Caki2 (cell line): ENCODE measurements at regions not wholly inside any gene's neighbourhood (a gene's known extent, or its start where the extent isn't known, plus 50 kb on each side); places are given as distances from the start of the nearest gene placed in this dataset.

Source experiments
- DNase-seq: peaks from one replicate; pipeline ENCODE4 v3.0.0-alpha.2; 2015; ENCODE audit warnings: low read depth
- in situ Hi-C: cut with HindIII; loops from 2 replicates; pipeline ENCODE4 v1.10.0; 2016; ENCODE audit warnings: low sequenced_read_pairs, low pct_unique_long_range_greater_than_20kb, mixed read lengths

DNA sequence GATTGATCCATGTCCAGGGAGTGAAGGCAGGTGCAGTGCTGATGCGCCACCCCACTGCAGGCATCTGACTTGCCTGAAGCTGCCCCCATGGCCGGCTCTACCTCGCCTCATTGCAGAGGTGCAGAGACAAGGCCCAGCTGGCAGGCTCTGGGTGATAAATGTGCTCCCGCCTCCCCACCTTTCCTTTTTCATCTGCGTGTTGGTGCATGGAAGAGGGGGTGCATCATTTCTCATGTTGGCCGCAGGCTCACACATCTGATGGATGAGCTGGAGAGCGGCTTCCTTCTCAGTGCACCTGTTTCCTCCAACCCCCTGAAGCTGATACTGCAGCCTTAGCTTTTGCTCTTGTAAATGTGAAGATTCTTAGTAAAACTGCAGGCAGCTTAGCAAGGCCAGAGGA is 306.0 kb upstream of the KAZN start:
- in situ Hi-C loops: no loop called here
- no peak for DNase-seq

DNA sequence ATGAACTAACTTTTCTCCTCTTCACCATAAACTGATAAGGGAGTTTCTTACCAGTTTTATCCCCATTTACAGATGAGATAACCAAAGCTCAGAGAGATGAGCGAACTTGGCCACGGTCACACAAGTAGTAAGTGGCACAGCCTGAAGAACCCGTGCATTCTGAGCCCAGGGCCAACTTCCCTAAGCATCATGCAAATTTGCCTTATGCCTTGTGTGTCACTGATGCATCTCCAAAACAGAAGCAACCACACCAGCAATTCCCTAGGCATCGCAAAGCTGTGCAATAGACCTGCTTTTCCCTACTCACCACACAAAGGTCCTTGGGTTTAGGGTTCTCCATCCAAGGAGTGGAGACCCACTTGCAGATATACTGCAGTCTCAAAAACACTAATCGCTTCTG is 304.5 kb upstream of the KAZN start:
- in situ Hi-C loops: no loop called here
- no peak for DNase-seq

DNA sequence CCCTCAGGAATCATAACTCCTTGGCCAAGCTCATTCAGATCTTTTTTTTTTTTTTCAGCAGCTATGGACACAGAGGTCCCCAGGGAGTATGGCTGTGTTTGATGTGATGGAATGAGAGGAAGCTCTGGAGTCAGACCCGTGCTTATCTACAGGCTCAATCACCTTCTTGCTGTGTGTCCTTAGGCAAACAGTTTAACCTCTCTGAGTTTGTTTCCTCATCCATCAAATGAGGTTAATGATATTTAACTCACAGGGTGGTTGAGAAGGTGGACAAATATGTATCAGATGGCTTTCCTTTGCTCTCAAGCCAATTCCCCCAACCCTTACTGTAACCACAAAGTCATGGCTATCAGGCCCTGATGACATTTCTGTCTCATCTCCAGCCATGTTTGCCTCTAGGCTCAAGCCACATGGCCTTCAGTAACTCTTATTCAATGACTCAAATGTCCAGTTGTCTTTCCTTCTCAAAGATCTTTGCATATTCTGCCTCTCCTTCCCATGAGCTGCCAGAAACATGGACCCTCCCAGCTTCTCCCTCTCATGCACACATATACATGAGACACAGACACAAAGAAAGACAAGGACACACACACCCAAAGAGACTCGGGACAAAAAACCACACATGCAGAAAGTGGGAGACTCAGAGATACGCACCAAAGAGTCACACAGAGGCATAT is 303.5 kb upstream of the KAZN start:
- in situ Hi-C loops: no loop called here

GRCh38 chr1:14296795-14297194 is 301.7 kb upstream of the KAZN start:
- in situ Hi-C loops: no loop called here
- DNase-seq: peak; percentile 6

More for the DNA sequence above, 303.5 kb upstream of the KAZN start:
- no peak for DNase-seq

- in situ Hi-C loops: no loop called here
- no peak for DNase-seq
These were observed 301.1 kb upstream of the KAZN start for GRCh38 chr1:14297356-14297755.

DNA sequence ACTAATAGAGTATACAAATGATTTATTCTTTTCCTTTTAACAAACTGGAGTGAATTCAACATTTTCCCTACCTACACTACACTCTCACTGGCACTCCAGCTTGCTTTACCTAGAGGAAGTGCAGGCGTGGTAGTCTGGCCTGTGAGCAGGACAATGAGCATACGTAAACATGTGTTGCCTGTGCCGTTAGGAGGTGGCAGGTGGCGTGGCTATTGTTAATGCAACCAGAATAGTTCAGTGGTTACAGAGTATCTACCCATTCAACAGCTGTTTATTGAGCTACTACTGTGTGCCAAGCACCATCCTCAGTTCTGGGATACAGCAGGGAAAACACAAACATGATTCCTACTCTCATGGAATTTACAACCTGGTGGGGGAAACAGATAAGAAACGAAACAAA is 299.7 kb upstream of the KAZN start:
- DNase-seq: no peak

GRCh38 chr1:14300991-14301703 is 297.3 kb upstream of the KAZN start:
- DNase-seq: no peak
- in situ Hi-C loops: no loop called here

More for the DNA sequence above, 299.7 kb upstream of the KAZN start:
- in situ Hi-C loops: no loop called here

GRCh38 chr1:14301704-14302024 is 296.8 kb upstream of the KAZN start:
- in situ Hi-C loops: no loop called here
- no peak for DNase-seq

DNA sequence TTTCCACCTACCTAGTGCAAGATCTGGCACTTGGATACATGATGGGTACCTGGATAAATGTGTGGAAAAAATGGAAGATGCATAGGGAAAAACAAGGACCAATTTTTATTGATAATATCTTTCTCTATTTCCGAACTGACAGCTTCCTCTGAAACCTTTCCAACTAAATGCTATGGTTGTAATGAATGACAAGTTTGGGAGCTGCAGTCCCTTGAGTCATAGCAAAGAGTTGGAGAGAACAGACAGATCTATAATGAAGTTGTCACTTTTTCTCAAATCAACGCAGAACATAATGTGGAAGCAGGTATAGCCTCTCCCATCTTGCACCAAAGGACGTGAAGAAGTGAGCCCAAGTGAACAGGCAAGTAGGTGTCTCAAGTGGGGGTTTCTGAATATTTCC is 296.5 kb upstream of the KAZN start:
- in situ Hi-C loops: no loop called here
- no peak for DNase-seq

DNA sequence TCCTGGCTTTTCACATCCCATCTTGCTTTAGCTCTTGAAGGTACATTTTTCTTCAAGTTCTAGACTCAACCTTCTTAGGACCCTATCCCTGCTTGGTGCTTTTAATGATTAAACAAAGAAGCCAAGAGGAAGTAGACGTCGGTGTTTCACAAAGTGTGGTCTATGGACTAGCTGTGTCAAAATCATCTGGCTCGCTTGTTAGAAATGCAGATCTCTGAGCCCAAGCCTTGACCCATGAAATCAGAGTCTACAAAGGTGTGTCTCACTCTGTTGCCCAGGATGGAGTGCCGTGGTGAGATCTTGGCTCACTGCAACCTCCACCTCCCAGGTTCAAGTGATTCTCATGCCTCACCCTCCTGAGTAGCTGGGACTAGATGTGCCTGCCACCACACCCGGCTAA is 295.5 kb upstream of the KAZN start:
- no peak for DNase-seq
- in situ Hi-C loops: no loop called here

- in situ Hi-C loops: no loop called here
- DNase-seq: peak; percentile 67
These were observed 294.1 kb upstream of the KAZN start for GRCh38 chr1:14304381-14304865.

DNA sequence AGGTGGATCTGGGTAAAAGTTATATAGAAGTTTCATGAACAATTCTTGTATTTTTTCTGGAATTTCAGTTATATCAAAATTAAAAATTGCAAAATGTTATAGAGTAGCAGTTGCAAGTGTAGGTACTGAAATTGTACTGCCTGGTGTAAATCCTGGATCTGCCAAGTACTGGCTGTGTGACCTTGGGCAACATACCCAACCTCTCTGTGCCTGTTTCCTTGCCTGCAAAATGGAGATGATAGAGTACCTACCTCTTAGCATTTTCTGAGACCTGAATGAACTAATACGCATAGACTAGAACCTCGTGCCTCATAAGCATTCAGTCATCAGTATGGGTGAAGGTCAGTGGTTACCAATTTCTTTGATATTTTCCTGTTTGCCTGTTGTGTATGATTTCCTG is 290.0 kb upstream of the KAZN start:
- in situ Hi-C loops: no loop called here

GRCh38 chr1:14309984-14310383 is 288.5 kb upstream of the KAZN start:
- no peak for DNase-seq
- in situ Hi-C loops: no loop called here

More for the DNA sequence above, 290.0 kb upstream of the KAZN start:
- DNase-seq: no peak

- DNase-seq: no peak
- in situ Hi-C loops: no loop called here
These were observed 288.0 kb upstream of the KAZN start for GRCh38 chr1:14310476-14310875.

DNA sequence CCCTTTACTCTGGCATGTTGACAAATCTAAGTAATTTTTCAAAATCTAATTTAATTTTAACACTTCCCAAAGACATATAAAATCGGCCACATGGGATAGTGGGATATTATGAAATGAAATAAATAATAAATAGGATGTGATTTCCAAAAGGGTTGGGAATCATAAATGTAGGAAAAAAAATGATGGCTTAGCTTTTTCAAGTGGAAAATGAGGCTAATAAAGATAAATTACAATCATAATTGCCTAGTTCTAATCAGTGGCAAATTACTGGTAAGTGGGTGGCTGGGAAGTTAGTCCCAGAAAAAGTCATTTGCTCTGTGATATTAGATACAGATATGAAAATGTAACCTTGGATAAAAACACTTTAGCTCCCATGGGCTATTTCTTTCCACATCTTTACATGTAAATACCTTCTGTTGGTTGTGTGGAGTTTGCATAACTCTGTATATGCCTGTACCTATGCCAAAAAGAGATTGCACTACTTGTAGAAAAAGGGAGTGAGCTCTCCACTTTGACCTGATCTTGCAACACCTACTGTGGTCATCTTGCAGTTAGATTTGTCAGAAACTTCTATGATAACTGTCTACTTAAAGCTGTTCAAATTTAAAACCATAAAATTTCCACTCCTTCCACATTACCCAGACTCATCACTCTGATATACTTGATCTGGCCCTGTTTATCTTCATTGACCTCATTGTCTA is 284.6 kb upstream of the KAZN start:
- no peak for DNase-seq
- in situ Hi-C loops: no loop called here

DNA sequence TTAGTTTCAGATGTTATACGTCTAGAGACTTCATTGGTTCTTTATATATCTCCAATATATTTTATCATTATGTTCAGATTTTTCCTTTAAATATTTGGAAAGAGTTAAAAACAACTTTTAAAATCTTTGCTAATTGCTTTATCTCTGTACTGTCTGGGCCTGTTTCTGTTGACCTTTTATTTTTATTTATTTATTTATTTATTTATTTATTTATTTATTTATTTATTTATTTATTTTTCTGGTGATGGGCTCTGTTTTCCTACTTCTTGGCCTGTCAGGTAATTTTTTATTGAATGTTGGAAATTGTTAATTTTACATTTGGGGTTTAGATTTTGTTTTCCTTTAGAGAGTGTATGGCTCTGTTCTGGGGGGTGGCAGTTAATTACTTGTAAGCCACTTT is 279.7 kb upstream of the KAZN start:
- no peak for DNase-seq
- in situ Hi-C loops: no loop called here

- no peak for DNase-seq
- in situ Hi-C loops: no loop called here
These were observed 278.0 kb upstream of the KAZN start for GRCh38 chr1:14320518-14320917.

DNA sequence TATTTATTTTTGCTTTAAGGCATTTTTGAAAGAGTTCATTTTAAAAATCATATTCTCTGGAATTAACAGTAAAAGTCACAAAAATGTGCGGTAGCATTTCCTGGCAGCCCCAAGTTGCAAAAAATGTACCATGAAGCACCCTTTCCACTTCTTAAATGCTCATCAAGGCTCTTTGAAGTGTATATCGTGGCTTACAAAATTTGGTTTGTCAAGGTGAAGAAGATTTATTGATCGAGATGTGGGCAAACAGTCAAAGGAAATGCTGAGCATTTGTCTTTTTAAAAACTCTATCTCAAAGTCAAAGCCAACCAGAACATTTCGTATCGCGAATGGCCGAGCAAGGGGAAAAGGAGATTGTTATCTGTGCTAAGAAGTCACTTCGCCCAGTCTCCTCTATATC is 277.5 kb upstream of the KAZN start:
- DNase-seq: no peak
- in situ Hi-C loops: no loop called here

GRCh38 chr1:14321422-14321821 is 277.1 kb upstream of the KAZN start:
- DNase-seq: no peak
- in situ Hi-C loops: no loop called here
